ENCODE measurements at regions not wholly inside any gene's neighbourhood (a gene's known extent, or its start where the extent isn't known, plus 50 kb on each side); places are given as distances from the start of the nearest gene placed in this dataset.

DNA sequence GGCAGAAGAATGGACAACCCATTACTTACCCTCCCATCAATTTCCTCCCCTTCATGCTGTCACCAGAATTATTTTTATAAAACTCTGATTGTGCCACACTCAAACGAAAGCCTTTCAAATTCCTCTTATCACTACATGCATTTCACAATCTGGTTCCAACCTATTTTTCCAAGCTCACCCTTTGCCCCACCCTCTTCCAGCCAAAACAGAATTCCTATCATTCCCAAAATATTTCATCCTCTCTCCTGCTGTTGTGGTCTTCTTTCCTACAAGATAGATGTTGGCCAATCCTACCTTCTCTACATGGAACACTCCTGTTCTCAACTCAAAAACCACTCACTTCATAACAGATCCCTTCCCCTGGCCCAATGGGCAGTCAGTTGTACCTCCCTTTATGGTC is 111.5 kb downstream of the ELAPOR2 start:
- DNase-seq (ENCODE audit: low spot score): peak; percentile 23

DNA sequence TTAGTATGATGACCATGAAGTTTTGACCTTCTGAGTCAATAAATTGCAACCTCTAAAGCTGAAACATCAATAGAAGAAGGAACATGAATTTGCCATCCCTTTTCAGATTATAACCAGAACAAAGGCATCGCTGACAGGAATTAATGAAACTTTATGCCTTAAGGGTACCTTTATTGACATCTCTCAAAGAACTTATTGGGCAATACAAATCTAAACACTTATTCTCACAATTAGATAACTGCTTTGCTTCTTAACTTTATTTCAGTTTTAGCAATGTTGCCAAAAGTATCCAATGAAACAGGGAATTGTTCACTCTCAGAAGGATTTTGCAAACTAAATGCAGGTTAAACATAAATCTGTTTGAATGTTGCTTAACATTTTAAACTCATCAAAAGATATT is 116.0 kb downstream of the ELAPOR2 start:
- DNase-seq (ENCODE audit: low spot score): no peak

DNA sequence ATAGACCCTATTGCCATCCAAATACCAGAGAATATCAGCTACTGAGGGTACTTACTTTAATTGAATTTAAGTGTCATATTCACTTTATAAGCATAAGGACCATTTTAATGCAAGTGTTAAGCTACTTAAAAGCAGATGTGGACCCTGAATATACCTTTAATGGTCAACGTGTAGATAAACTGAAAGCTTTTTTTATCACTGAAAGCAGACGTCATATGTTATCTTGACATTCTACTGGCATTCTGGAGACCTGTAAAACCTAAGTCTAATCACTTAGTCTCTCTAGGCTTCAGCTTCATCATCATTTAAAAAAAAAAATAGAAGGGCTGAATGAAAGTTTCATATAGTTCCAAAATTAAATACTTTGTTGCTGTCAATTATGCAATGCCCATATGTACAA is 116.5 kb downstream of the ELAPOR2 start:
- DNase-seq (ENCODE audit: low spot score): no peak

DNA sequence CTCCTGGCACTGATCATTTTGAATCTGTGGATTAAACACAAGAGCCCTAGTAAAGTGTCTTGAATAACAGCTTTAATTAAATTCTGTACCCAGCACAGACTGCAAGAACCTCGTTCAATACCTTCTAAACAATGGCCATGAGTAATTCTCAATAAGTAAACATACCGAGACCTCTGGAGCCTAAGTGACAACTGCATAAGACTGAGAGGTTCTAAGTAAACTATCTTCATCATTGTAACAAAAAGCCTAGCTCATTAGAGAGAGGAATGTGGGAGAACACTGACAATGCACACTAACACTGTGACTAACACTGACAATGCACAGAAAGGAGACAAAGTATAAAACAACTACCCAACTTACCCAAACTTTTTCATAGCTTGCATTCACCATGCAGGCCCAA is 117.4 kb downstream of the ELAPOR2 start:
- DNase-seq (ENCODE audit: low spot score): no peak

DNA sequence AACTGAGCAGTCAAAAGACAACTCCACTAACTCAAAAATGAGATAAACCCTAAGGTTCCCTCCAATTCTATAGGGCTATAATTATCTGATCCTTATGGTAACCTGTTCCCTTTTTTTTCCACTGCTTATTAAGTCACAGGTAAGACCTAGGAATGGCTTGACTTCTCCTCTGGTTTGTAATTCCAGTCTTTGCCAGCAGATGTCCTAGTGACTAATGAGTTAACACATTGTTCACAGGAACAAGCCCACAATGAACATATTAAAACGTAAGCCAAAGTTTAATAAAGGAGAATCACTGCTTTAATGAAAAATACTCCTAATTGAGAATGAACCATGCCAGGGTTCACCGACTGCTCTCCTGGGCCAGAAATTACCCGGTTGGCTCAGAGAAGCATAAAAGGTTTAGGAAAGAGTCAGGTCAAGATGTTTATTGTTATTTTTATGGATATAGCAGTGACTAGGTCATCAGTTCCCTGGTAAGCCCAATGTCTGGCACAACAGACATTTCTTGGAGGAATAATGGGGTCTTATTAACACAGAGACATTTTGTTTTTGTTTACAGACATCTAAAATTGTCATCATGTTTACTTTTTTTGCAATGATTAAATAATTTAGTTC is 120.1 kb downstream of the ELAPOR2 start:
- peak; percentile 39 for DNase-seq (ENCODE audit: low spot score)

DNA sequence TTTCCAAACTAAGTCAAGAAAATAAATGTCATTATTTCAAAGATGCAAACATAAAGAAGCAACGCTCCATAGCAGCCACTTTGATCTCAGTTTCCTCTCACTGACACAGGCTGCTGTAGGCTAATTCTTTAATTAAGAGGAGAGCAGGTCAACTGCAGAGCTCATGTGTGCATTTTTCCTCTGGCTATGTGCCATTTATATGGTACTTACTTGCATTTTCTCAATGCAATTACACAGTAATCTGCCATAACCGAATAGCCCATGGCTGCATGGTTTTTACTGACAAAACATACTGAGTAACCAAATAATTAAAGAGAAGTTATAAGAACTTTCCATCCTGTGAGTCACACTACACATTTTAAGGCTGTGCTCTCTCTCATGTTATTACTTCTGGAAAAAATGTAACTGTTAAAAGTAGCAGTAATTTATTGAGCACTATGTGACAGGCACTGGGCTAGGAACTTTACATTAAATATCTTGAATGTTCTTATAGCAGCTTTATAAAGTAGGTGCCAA is 122.0 kb downstream of the ELAPOR2 start:
- DNase-seq (ENCODE audit: low spot score): no peak

DNA sequence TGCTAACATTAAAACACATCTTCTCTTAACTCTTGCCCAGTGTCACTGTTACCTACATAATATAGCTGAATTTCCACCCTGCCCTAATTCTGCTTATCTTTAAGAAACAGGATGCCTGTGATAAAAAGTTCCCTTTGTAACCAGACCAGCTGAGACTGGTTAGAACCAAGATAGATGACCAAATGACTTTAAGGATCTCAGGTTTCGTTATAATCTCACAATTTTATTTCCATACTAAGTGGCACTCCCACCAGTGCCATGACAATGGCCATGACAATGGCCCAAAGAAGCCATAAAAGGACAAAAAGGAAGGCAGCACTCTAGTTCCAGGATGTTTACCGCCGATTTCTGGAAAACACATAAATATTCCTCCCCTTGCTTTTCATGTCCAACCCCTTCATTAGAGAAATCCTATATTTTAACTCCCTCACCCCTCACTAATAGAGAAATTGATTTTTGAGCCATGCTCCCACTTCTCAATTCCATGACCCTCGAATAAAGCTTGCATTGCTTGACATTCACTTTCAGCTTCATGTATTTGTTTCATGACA is 126.1 kb downstream of the ELAPOR2 start:
- DNase-seq (ENCODE audit: low spot score): no peak

DNA sequence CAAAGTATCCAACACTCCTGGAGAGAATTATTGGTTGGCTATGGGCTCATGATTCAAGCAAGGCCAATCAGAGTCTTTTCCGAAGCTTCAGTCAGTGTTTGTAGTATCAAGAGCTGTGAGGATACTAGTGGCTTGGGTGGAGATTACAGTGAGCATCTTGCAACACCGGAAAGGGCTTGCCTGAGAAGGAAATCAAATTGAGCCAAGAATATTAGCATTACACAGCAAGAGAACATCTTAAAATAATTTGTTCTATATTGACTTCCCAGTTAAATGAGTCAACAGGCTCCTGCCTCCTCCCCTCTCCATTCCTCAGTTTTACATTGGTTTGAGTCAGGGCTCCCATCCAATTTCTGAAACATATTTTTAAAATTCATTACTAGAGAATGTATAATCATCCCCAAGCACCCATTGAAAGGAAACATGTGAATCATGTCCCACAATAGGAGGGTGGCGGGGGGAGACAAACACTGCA is 127.4 kb downstream of the ELAPOR2 start:
- DNase-seq (ENCODE audit: low spot score): peak; percentile 83

DNA sequence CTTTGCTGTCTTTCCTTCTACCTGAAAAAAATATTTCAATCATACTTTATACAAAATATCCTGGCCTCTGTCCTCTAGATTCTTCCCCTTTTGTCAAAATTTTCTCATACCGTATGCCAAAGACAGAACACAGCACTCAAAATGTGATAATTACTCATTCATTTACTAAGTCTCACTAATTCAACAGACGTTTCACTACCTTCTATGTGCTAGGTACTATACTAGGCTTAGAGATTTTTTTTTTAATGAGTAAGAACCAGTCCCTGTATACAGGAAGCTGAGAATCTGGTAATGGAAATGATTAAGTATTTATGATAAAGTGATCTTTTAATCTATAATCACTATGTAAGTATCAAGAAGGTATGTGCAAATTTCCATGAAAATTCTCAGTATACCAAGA is 128.0 kb downstream of the ELAPOR2 start:
- DNase-seq (ENCODE audit: low spot score): no peak

DNA sequence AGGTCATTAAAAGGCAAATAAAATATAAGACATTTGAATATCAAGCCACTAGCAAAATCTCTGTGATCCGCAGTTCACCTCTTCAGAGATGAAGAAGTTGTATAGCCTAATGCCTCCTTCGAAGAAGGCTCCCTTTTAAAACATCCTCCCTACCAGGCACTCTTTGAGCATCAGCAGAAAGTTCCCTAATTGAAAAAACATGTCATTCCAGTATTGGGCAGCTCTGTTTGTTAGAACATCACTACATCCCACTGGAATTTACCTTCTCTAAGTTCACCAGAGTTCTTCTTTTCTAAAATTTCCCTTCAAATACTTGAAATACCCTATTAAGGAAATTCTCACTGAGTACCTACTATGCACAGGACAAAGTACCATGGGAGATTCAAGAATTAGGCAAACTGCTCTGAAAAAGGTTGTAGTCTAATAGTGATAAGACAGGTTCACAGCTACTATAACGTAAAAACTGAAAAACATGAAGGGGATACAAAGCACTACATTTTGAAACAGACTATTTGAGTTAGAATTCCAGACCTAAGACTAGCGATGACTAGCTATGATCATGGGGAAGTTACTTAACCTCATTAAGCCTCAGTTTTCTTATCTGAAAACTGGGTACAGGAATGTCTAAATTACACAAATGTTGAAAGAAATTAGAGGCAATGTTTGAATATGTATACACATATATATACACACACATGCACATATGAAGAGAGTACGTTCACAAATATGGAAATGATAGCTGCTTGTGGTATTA is 128.7 kb downstream of the ELAPOR2 start:
- DNase-seq (ENCODE audit: low spot score): no peak

DNA sequence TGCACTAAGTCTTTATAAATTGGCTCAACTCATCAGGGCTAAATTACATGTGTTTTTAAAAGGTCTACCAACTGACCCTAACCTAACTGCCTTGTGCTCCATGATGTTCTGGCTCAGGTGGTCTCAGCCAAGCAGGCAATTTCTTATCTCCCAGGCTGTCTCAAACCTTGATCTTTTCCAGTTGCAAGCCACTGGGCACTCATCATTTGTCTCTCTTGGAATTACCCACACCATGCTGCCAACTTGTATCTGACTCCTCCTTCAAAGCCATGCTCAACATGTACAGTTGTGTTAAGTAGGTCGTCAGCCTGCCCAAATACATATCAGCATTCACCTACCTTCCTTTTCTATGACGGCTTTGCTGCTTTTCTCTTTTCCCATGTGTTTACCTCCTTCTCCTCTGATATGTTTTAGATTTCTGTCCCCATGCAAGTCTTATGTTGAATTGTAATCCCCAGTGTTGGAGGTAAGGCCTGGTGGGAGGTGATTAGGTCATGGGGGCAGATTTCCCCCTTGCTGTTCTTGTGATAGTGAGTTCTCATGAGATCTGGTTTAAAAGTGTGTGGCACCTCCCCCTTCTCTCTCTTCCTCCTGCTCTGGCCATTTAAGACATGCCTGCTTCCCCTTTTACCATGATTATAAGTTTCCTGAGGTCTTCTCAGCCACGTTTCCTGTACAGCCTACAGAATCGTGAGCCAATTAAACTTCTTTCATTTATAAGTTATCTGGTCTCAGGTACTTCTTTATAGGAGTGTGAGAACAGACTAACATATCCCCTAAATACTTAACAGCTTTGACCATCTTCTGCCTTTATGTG is 130.0 kb downstream of the ELAPOR2 start:
- no peak for DNase-seq (ENCODE audit: low spot score)

DNA sequence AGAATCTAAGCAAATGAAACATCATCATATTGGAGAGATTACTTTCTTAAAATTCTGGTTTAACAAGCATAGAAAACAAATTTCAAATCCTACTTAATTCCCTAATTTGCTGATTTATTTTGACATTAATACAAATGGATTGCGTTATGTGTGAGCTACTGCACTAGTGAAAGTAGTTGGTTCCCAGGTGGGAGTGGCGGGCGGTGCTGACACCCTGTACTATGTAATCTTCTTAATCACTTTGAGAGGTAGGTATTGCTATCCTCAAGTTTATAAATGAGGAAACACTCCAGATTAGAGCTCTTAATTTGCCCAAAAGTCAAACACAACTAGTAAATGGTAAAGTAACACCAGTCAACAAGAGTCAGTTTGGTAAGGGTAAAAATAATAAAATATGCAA is 131.1 kb downstream of the ELAPOR2 start:
- DNase-seq (ENCODE audit: low spot score): no peak

DNA sequence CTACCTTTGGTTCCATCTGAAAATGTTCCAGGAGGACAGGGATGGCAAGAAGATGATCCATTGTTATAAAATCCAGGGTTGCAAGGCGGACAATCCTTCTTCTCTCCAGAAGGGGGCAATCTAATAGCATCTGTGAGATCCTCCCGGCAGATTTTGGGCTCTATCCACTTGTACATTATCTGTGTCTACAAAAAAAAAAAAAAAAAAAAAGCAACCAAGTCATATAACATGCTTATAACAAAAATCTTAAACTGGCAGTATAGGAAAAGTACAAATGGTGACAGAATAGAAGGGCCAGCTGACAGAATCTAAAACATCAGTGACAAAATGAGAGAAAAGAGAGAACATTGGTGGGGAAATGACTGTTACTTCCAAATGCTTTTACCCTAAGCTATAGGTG is 132.7 kb downstream of the ELAPOR2 start:
- peak; percentile 76 for DNase-seq (ENCODE audit: low spot score)

DNA sequence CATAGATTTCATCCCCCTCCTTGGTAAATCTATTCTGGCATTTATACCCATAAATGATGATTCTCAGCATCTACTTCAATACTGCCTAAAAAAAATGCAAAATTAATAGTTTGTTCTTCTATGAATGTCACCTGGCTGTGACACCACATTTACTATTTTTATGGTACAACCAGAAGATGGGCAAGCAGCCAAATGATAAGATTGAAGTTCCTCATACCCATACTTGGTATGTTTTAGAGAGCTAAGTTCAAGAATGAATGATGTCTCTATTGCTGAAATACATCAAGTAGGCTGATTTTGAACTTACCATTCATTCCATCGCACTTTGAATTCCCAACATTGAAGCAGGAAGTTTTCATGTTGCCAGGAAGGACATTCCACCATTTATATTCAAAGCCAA is 134.2 kb downstream of the ELAPOR2 start:
- DNase-seq (ENCODE audit: low spot score): no peak

DNA sequence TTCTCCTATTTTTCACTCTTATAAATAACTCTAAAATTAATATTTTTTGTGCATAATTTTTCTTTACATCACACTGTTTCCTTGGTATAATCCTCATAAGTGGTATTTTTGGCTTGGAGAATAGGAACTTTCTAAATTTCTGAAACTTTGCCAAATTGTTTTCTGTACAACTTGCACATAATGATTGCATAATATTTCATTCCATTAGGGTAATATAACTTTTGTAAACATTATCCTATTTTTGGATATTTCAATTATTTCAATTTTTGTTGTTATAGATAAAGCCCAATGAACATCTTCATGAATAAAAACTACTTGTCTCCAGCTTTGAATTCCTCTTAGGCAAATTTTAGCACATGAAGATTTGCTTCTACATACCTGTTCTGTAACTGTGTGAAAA is 135.9 kb downstream of the ELAPOR2 start:
- no peak for DNase-seq (ENCODE audit: low spot score)

DNA sequence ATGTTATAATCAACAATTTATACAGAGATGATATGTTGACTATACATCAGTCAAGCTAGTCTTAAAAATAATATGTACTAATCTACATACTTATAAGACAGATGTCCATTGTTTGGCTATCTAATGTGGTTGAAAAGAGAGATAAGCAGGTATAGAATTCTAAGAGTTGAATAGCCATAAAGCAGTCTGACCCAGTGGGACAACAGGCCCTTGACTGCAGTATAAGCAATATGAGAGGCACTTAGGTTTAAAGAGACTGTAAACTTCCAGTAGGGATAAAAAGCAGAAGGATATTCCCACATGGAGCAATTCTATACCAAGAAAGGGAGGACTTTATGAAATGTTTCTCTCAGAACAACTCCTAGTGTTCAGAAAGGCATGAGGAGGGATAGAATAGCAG is 139.3 kb downstream of the ELAPOR2 start:
- no peak for DNase-seq (ENCODE audit: low spot score)

DNA sequence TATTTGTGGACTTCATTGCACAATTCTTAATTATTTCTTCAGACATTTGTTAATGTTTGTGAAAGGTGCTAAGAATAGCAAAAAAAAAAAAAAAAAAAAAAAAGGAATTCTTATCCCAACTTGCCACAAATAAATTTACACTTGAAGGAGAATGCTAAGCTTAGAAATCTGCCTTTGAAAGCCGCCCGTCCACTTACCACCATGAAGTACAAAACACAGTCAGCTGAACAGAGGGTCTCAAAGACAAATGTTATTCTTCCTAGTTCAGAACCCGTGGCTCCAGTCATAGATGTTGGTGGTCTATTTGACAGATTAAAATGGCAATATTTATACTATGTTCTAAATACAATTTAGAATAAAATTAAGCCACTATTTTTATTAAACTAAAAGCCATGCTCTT is 141.2 kb downstream of the ELAPOR2 start:
- no peak for DNase-seq (ENCODE audit: low spot score)

DNA sequence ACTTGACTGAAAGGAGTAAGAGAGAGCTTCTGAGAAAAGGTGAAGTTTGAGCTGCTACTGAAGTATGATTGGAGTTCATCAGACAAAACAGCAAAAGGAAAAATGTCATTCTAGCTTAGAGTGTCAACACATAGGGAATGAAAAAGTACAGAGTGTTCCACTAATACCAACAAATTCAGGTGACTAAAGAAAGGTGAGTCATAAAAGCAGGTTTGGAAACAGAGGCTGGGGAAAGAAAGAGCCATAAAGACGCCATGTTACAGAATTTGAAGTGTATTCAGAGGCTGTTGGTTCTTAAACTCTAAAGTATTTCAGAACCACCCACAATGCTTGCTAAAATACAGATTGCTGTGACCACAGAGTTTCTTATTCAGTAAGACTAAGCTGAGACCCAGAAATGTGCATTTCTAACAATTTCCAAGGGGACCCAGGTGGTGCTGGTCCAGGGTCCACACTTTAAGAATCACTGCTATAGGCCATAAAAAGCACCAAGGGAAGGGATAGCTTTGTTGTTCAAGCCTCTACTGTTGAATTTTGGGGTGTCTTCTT is 143.1 kb downstream of the ELAPOR2 start:
- no peak for DNase-seq (ENCODE audit: low spot score)

DNA sequence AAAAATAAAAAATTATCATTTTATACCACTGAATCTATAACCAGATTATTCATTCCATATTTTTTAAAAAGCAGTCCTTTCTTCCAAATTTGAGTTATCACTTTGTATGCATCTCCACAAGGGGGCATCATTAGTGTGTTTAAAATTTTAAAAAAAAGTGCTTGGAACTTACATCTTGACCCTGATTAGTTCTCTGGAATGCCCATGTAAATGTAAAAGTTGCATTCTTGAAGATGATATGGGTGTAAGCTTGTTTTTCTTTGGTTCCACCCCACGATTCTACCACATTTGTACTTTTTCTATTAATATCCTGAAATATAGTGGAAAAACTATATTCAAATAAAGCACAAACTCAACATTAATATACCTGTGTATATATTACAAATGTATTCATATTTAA is 144.9 kb downstream of the ELAPOR2 start:
- peak; percentile 22 for DNase-seq (ENCODE audit: low spot score)

Measured in AG20443 (cell line).